ENCODE measurements at regions not wholly inside any gene's neighbourhood (a gene's known extent, or its start where the extent isn't known, plus 50 kb on each side); places are given as distances from the start of the nearest gene placed in this dataset.

GRCh38 chr22:47653921-47654320 lies 891.5 kb downstream of the TBC1D22A start:
- H3K27ac Mint-ChIP-seq = no peak overlapping the region
- H3K4me3 Mint-ChIP-seq = no peak overlapping the region
- H3K27me3 Mint-ChIP-seq = no peaks in the 10 kb centered on the region
- no peaks in the 10 kb centered on the region for H3K9me3 Mint-ChIP-seq
- no peaks in the 10 kb centered on the region for H3K4me1 Mint-ChIP-seq
- DNase-seq = no peak
- CTCF ChIA-PET = no interaction called here
- H3K36me3 Mint-ChIP-seq (ENCODE audit: low read depth) = no peaks in the 10 kb centered on the region
- POLR2A ChIA-PET = no interaction called here

GRCh38 chr22:47651216-47651987 lies 889.0 kb downstream of the TBC1D22A start:
- H3K27ac Mint-ChIP-seq = no peak overlapping the region
- POLR2A ChIA-PET = no interaction called here
- no peaks in the 10 kb centered on the region for H3K27me3 Mint-ChIP-seq
- no peaks in the 10 kb centered on the region for H3K9me3 Mint-ChIP-seq
- H3K36me3 Mint-ChIP-seq (ENCODE audit: low read depth) = no peaks in the 10 kb centered on the region
- H3K4me1 Mint-ChIP-seq = no peaks in the 10 kb centered on the region
- CTCF ChIA-PET = interaction anchor here (0.7 kb wide), 1 partner anchor 875 kb away, joined by 3 read pairs; no protein-coding TSS in a partner anchor
- DNase-seq = no peak
- no peak overlapping the region for H3K4me3 Mint-ChIP-seq

GRCh38 chr22:47647720-47648119 lies 885.3 kb downstream of the TBC1D22A start:
- Mint-ChIP-seq H3K4me3 (no peak overlapping the region), H3K27me3 (no peaks in the 10 kb centered on the region), H3K36me3 (ENCODE audit: low read depth) (no peaks in the 10 kb centered on the region), H3K27ac (no peak overlapping the region), H3K9me3 (no peaks in the 10 kb centered on the region), H3K4me1 (no peaks in the 10 kb centered on the region)
- POLR2A ChIA-PET = no interaction called here
- CTCF ChIA-PET = no interaction called here
- DNase-seq = no peak

- ChIA-PET CTCF (no interaction called here), POLR2A (no interaction called here)
- Mint-ChIP-seq H3K27ac (no peak overlapping the region), H3K27me3 (no peaks in the 10 kb centered on the region), H3K4me3 (no peak overlapping the region), H3K9me3 (no peaks in the 10 kb centered on the region), H3K4me1 (no peaks in the 10 kb centered on the region), H3K36me3 (ENCODE audit: low read depth) (no peaks in the 10 kb centered on the region)
- no peak for DNase-seq
These were observed 884.7 kb downstream of the TBC1D22A start for GRCh38 chr22:47647181-47647580.

GRCh38 chr22:47645923-47646322 lies 883.5 kb downstream of the TBC1D22A start:
- H3K4me1 Mint-ChIP-seq = no peaks in the 10 kb centered on the region
- ChIA-PET POLR2A (no interaction called here), CTCF (no interaction called here)
- peaks cover 2% of the 10 kb centered on the region for H3K27me3 Mint-ChIP-seq
- H3K27ac Mint-ChIP-seq = no peak overlapping the region
- no peak overlapping the region for H3K4me3 Mint-ChIP-seq
- DNase-seq = no peak
- H3K36me3 Mint-ChIP-seq (ENCODE audit: low read depth) = no peaks in the 10 kb centered on the region
- H3K9me3 Mint-ChIP-seq = no peaks in the 10 kb centered on the region

GRCh38 chr22:47645450-47645914 lies 883.0 kb downstream of the TBC1D22A start:
- CTCF ChIA-PET = no interaction called here
- DNase-seq = no peak
- Mint-ChIP-seq H3K9me3 (no peaks in the 10 kb centered on the region), H3K36me3 (ENCODE audit: low read depth) (no peaks in the 10 kb centered on the region), H3K4me1 (no peaks in the 10 kb centered on the region), H3K4me3 (no peak overlapping the region), H3K27me3 (peaks cover 2% of the 10 kb centered on the region), H3K27ac (no peak overlapping the region)
- POLR2A ChIA-PET = no interaction called here

- Mint-ChIP-seq H3K4me1 (no peaks in the 10 kb centered on the region), H3K9me3 (peaks cover 18% of the 10 kb centered on the region), H3K27me3 (no peaks in the 10 kb centered on the region), H3K36me3 (ENCODE audit: low read depth) (no peaks in the 10 kb centered on the region), H3K4me3 (no peak overlapping the region), H3K27ac (no peak overlapping the region)
- ChIA-PET CTCF (no interaction called here), POLR2A (no interaction called here)
- no peak for DNase-seq
These were observed 871.9 kb downstream of the TBC1D22A start for GRCh38 chr22:47634347-47634746.

- no peak for DNase-seq
- no peaks in the 10 kb centered on the region for H3K4me1 Mint-ChIP-seq
- POLR2A ChIA-PET = no interaction called here
- H3K9me3 Mint-ChIP-seq = peaks cover 11% of the 10 kb centered on the region
- H3K4me3 Mint-ChIP-seq = no peak overlapping the region
- H3K36me3 Mint-ChIP-seq (ENCODE audit: low read depth) = no peaks in the 10 kb centered on the region
- CTCF ChIA-PET = no interaction called here
- no peaks in the 10 kb centered on the region for H3K27me3 Mint-ChIP-seq
- H3K27ac Mint-ChIP-seq = no peak overlapping the region
These were observed 870.7 kb downstream of the TBC1D22A start for GRCh38 chr22:47633111-47633510.

- CTCF ChIA-PET = interaction anchor here (0.6 kb wide), 1 partner anchor 447 kb away, joined by 3 read pairs; no protein-coding TSS in a partner anchor
These were observed 870.3 kb downstream of the TBC1D22A start for GRCh38 chr22:47632701-47633100.

GRCh38 chr22:47631571-47632102 lies 869.2 kb downstream of the TBC1D22A start:
- ChIA-PET POLR2A (no interaction called here), CTCF (no interaction called here)
- Mint-ChIP-seq H3K27me3 (no peaks in the 10 kb centered on the region), H3K4me1 (no peaks in the 10 kb centered on the region), H3K27ac (no peak overlapping the region), H3K9me3 (peaks cover 3% of the 10 kb centered on the region), H3K4me3 (no peak overlapping the region), H3K36me3 (ENCODE audit: low read depth) (no peaks in the 10 kb centered on the region)
- DNase-seq = no peak

More at GRCh38 chr22:47632701-47633100, 870.3 kb downstream of the TBC1D22A start:
- Mint-ChIP-seq H3K4me3 (no peak overlapping the region), H3K36me3 (ENCODE audit: low read depth) (no peaks in the 10 kb centered on the region), H3K9me3 (peaks cover 8% of the 10 kb centered on the region), H3K4me1 (no peaks in the 10 kb centered on the region), H3K27ac (no peak overlapping the region), H3K27me3 (no peaks in the 10 kb centered on the region)
- POLR2A ChIA-PET = no interaction called here
- no peak for DNase-seq

- H3K36me3 Mint-ChIP-seq (ENCODE audit: low read depth) = no peaks in the 10 kb centered on the region
- no peaks in the 10 kb centered on the region for H3K27me3 Mint-ChIP-seq
- ChIA-PET POLR2A (no interaction called here), CTCF (no interaction called here)
- no peaks in the 10 kb centered on the region for H3K9me3 Mint-ChIP-seq
- no peak overlapping the region for H3K27ac Mint-ChIP-seq
- no peak overlapping the region for H3K4me3 Mint-ChIP-seq
- DNase-seq = no peak
- no peaks in the 10 kb centered on the region for H3K4me1 Mint-ChIP-seq
These were observed 868.5 kb downstream of the TBC1D22A start for GRCh38 chr22:47630741-47631534.

GRCh38 chr22:47629791-47630655 lies 867.6 kb downstream of the TBC1D22A start:
- Mint-ChIP-seq H3K36me3 (ENCODE audit: low read depth) (no peaks in the 10 kb centered on the region), H3K27me3 (no peaks in the 10 kb centered on the region), H3K4me3 (no peak overlapping the region), H3K4me1 (no peaks in the 10 kb centered on the region), H3K27ac (no peak overlapping the region), H3K9me3 (no peaks in the 10 kb centered on the region)
- DNase-seq = no peak
- POLR2A ChIA-PET = no interaction called here
- CTCF ChIA-PET = no interaction called here

- POLR2A ChIA-PET = no interaction called here
- Mint-ChIP-seq H3K27me3 (no peaks in the 10 kb centered on the region), H3K4me1 (no peaks in the 10 kb centered on the region), H3K4me3 (no peak overlapping the region), H3K27ac (no peak overlapping the region), H3K36me3 (ENCODE audit: low read depth) (no peaks in the 10 kb centered on the region), H3K9me3 (no peaks in the 10 kb centered on the region)
- no peak for DNase-seq
- CTCF ChIA-PET = no interaction called here
These were observed 866.8 kb downstream of the TBC1D22A start for GRCh38 chr22:47629273-47629711.

Data from activated CD4-positive, alpha-beta T cell treated with anti-CD3 and anti-CD28 coated beads, Interleukin-2, amount 10 ng/mL, durations not matched to agents 7 days and 5 days (primary cell).